K562 (cell line): ENCODE measurements at regions not wholly inside any gene's neighbourhood (a gene's known extent, or its start where the extent isn't known, plus 50 kb on each side); places are given as distances from the start of the nearest gene placed in this dataset.

Experiments
- ATAC-seq: fragments of 200-7000 bp; cut with Tn5 transposase; 3 replicates; pipeline ENCODE4 v1.9.1; 2020; ENCODE audit warnings: moderate library complexity
- BruUV-seq: library from RNA; stranded (reverse); fragments of 400-500 nt; replicated peaks from 2 replicates; lab custom pipeline; 2021; lab: Mats Ljungman, UMichigan
- CTCF ChIA-PET: fragments of 300-600 bp; formaldehyde crosslinking; extraction: SDS; loops from one replicate; lab custom pipeline; 2021; ENCODE audit warnings: low intra/inter-chr PET ratio; lab: Yijun Ruan, JAX
- POLR2A ChIA-PET: fragments of 300-600, 350-650 bp; sonication (Branson Sonifier 250); formaldehyde crosslinking; extraction: SDS; loops from one replicate; lab custom pipeline; 2021; ENCODE audit warnings: antibody characterized with exemption, inconsistent platforms; lab: Yijun Ruan, JAX
- DNase-seq, 4 experiments: peaks; one replicate each; pipeline versions ENCODE4 v3.0.0 to v3.0.0-alpha.2; 2011 to 2018; ENCODE audit warnings: low spot score in 3 of 4, mixed read lengths in 3 of 4; ENCODE audit errors: extremely low read depth in 1 of 4
- FAIRE-seq: peaks from 2 replicates; lab custom pipeline; 2011; peaks lifted over from hg19 to GRCh38; lab: Jason Lieb, UNC
- H2AFZ ChIP-seq: 2 replicates; pipeline ENCODE4 v1.6.0; 2011; ENCODE audit warnings: low read depth, low read length, control low read depth, inconsistent platforms
- H3K27ac ChIP-seq: fragments of 200-600 bp; 3 replicates; pipeline ENCODE4 v1.8.0; 2011; ENCODE audit warnings: low read depth, mild to moderate bottlenecking, control low read depth, inconsistent platforms, low read length, moderate library complexity, mixed read lengths; ENCODE audit errors: extremely low read depth
- H3K27me3 ChIP-seq, 2 experiments: fragments of 300-600 bp in 1 of 2; 2 replicates in 1 of 2; 3 replicates in 1 of 2; pipeline versions ENCODE4 v1.6.0 to v1.8.0; 2011; ENCODE audit warnings: inconsistent platforms in 2 of 2, low read length in 2 of 2, mild to moderate bottlenecking in 1 of 2, mixed read lengths in 1 of 2, moderate library complexity in 1 of 2; ENCODE audit not compliant: control insufficient read depth in 2 of 2, insufficient read depth in 2 of 2
- H3K36me3 ChIP-seq: fragments of 300-600 bp; 3 replicates; pipeline ENCODE4 v1.8.0; 2011; ENCODE audit warnings: mild to moderate bottlenecking, low read length, inconsistent platforms; ENCODE audit not compliant: control insufficient read depth, insufficient read depth
- H3K4me1 ChIP-seq, 2 experiments: fragments of 200-600 bp in 1 of 2; replicated peaks in 1 of 2; 2 replicates in 1 of 2; 3 replicates in 1 of 2; pipeline versions ENCODE4 v1.5.1 to v1.8.0; 2011; ENCODE audit warnings: inconsistent platforms in 2 of 2, low read length in 2 of 2, mild to moderate bottlenecking in 1 of 2, mixed read lengths in 1 of 2, moderate library complexity in 1 of 2; ENCODE audit not compliant: control insufficient read depth in 2 of 2, insufficient read depth in 2 of 2
- H3K4me2 ChIP-seq: 2 replicates; pipeline ENCODE4 v1.6.1; 2011; ENCODE audit warnings: low read length, control low read depth, inconsistent platforms, mixed read lengths; ENCODE audit not compliant: insufficient read depth
- H3K4me3 ChIP-seq: fragments of 200-600 bp; sonication (generic), shearing (Covaris generic); 2 replicates; pipeline ENCODE4 v1.5.1; 2016; ENCODE audit warnings: control low read depth, inconsistent platforms
- H3K79me2 ChIP-seq: fragments of 200-600 bp; 3 replicates; pipeline ENCODE4 v1.8.0; 2011; ENCODE audit warnings: low read length, inconsistent platforms; ENCODE audit not compliant: control insufficient read depth, insufficient read depth
- H3K9ac ChIP-seq, 2 experiments: 2 replicates each; pipeline versions ENCODE4 v1.6.0 to v1.6.1; 2011; ENCODE audit warnings: low read depth in 2 of 2, low read length in 2 of 2, control low read depth in 1 of 2, inconsistent platforms in 1 of 2, mild to moderate bottlenecking in 1 of 2, mixed read lengths in 1 of 2; ENCODE audit not compliant: insufficient read depth in 1 of 2
- H3K9me1 ChIP-seq: one replicate; pipeline ENCODE4 v1.6.0; 2011; ENCODE audit warnings: inconsistent platforms, mild to moderate bottlenecking, low read length, moderate library complexity; ENCODE audit not compliant: control insufficient read depth, insufficient read depth
- H3K9me3 ChIP-seq: replicated peaks from 2 replicates; pipeline ENCODE4 v1.5.1; 2011; ENCODE audit warnings: low read depth, low read length, inconsistent platforms; ENCODE audit not compliant: control insufficient read depth, insufficient read depth
- H4K20me1 ChIP-seq: replicated peaks from 2 replicates; pipeline ENCODE4 v1.6.1; 2011; ENCODE audit warnings: low read length, inconsistent platforms, mixed read lengths; ENCODE audit not compliant: control insufficient read depth, insufficient read depth
- BCL6 ChIP-seq: fragments of 250-450 bp; sonication (Bioruptor Pico); IDR thresholded peaks from 2 replicates; pipeline ENCODE4 v1.4.0; 2020
- CBX5 ChIP-seq: IDR thresholded peaks from 2 replicates; pipeline ENCODE4 v1.6.1; 2014; ENCODE audit warnings: low read depth, borderline replicate concordance
- FOSL1 ChIP-seq: fragments of 200-800 bp; sonication (Bioruptor generic); conservative IDR thresholded peaks from 2 replicates; pipeline ENCODE4 v1.6.1; 2016; ENCODE audit warnings: missing genetic modification characterization, missing compliant biosample characterization
- KAT8 ChIP-seq: fragments of 450-650 bp; IDR thresholded peaks from 2 replicates; pipeline ENCODE4 v1.6.1; 2016; ENCODE audit warnings: low read depth, mild to moderate bottlenecking
- KDM1A ChIP-seq, 2 experiments: fragments of 450-650 bp; IDR thresholded peaks; 2 replicates each; pipeline ENCODE4 v1.6.1; 2016; ENCODE audit warnings: mild to moderate bottlenecking in 2 of 2
- NRF1 ChIP-seq, 2 experiments: fragments of 450-650 bp; IDR thresholded peaks in 1 of 2; conservative IDR thresholded peaks in 1 of 2; 2 replicates each; pipeline ENCODE4 v1.6.1; 2014; ENCODE audit warnings: mild to moderate bottlenecking in 2 of 2
- OTX1 ChIP-seq: fragments of 450-650 bp; formaldehyde crosslinking; IDR thresholded peaks from 2 replicates; pipeline ENCODE4 v1.4.0; 2022; ENCODE audit warnings: mild to moderate bottlenecking
- SMAD1 ChIP-seq: fragments of 150-350 bp; IDR thresholded peaks from 2 replicates; pipeline ENCODE4 v1.6.1; 2014; ENCODE audit warnings: low read length, low read depth; ENCODE audit not compliant: partially characterized antibody
- SRSF7 ChIP-seq: fragments of 200-400 bp; formaldehyde crosslinking; optimal IDR thresholded peaks from 2 replicates; pipeline ENCODE3; 2017; ENCODE audit warnings: mild to moderate bottlenecking, low read depth, low read length
- SUPT5H ChIP-seq: fragments of 450-650 bp; IDR thresholded peaks from 2 replicates; pipeline ENCODE4 v1.6.1; 2016
- ZNF436 ChIP-seq: fragments of 250-450, 450-650 bp; sonication (Bioruptor Pico); formaldehyde crosslinking; IDR thresholded peaks from 2 replicates; pipeline ENCODE4 v1.7.0; 2020; ENCODE audit warnings: mild to moderate bottlenecking
- ZNF589 ChIP-seq: fragments of 200-800 bp; sonication (Bioruptor generic); IDR thresholded peaks from 2 replicates; pipeline ENCODE4 v1.6.1; 2016; ENCODE audit warnings: low read depth, missing genetic modification characterization, missing compliant biosample characterization
- ZSCAN32 ChIP-seq: fragments of 450-650 bp; formaldehyde crosslinking; IDR thresholded peaks from 2 replicates; pipeline ENCODE4 v1.4.0; 2020; ENCODE audit warnings: mild to moderate bottlenecking, moderate library complexity
- WGBS: fragments of 100-300 bp; shearing (Covaris generic); methylation state at CpG from one replicate; pipeline ENCODE4 v1.1.6; 2016; ENCODE audit warnings: low coverage, mixed read lengths; ENCODE audit not compliant: insufficient coverage; ENCODE audit errors: missing lambda C conversion rate; 5-methylcytosine and 5-hydroxymethylcytosine counted together
- in situ Hi-C: fragments of 300-500 bp; cut with MboI; formaldehyde crosslinking; loops from 4 replicates; pipeline ENCODE4 v1.15.0; 2018; ENCODE audit warnings: inconsistent platforms, mixed read lengths
- intact Hi-C: fragments of 100-400 bp; cut with micrococcal nuclease; formaldehyde crosslinking; loops from 2 replicates; pipeline ENCODE4 v1.14.2; 2022
- TF ChIP-seq, protein P1 (sequence below): fragments of 250-450 bp; sonication (Bioruptor Pico); IDR thresholded peaks from 2 replicates; pipeline ENCODE4 v1.8.0; 2021; ENCODE audit warnings: moderate library complexity, mild to moderate bottlenecking, inconsistent platforms
- TF ChIP-seq, protein P2 (sequence below): IDR thresholded peaks from 3 replicates; pipeline ENCODE4 v1.6.1; 2011; ENCODE audit warnings: borderline replicate concordance, mild to moderate bottlenecking; ENCODE audit not compliant: insufficient read length, insufficient read depth
- TF ChIP-seq, protein P3 (sequence below): sonication (generic); formaldehyde crosslinking; IDR thresholded peaks from 2 replicates; pipeline ENCODE4 v1.8.0; 2023; ENCODE audit warnings: mild to moderate bottlenecking, missing genetic modification reagents
- TF ChIP-seq, protein P4 (sequence below), 2 experiments: fragments of 250-450 bp in 1 of 2; fragments of 450-650 bp in 1 of 2; sonication (Bioruptor Pico) in 1 of 2; IDR thresholded peaks; 2 replicates each; pipeline versions ENCODE4 v1.6.1 to v1.8.0; 2016 to 2021; ENCODE audit warnings: mild to moderate bottlenecking in 2 of 2, moderate library complexity in 2 of 2, missing compliant biosample characterization in 1 of 2, missing genetic modification characterization in 1 of 2

DNA sequence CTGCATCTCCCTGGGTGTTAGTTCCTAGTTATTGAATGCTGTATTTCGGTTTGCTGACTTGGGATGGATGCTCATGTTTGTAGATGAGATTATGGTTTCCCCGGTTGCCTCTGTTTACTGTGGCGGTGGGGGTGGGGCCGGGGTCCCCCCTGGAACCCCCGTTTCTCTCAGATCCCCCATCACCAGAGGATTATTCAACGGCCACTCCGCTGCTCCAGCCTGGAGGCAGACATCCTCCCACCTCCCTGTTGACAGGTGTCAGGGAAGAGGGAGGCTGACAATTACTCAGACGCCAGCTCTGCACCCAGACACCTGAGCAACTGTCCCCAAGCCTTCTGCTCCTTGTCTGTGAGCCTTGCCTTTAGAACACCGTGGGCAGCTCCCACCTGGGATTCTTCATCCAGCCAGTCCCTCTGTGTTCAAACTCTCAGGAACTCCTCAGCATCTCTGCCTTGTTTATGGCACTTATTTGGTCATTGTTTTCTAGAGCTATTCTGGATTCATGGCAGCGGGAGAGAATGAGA, 95.9 kb upstream of the PRR20G start:
- no peaks in the 10 kb centered on the region for H4K20me1 ChIP-seq
- BruUV-seq, result no TSS peak
- DNase-seq, result no peak
- POLR2A ChIA-PET, result interaction anchor here (0.5 kb wide), 1 partner anchor 623 kb away, joined by 3 read pairs; no protein-coding TSS in a partner anchor
- H3K27ac ChIP-seq, result no peak overlapping the region
- H3K4me1 ChIP-seq, result no peaks in the 10 kb centered on the region
- H3K36me3 ChIP-seq, result no peaks in the 10 kb centered on the region
- FAIRE-seq, result no peak
- in situ Hi-C loops (no loop called here), intact Hi-C loops (no loop called here)
- H3K9ac ChIP-seq, result no peak overlapping the region
- H2AFZ ChIP-seq, result no peak overlapping the region
- H3K9me3 ChIP-seq, result no peaks in the 10 kb centered on the region
- H3K79me2 ChIP-seq, result no peaks in the 10 kb centered on the region
- peaks cover 0 to 13% of the 10 kb centered on the region in 2 experiments; a peak in 2 of 5 replicates for H3K27me3 ChIP-seq
- WGBS, result 0% methylated on average over 7 of the region's 10 CpGs
- CTCF ChIA-PET, result no interaction called here
- no peaks in the 10 kb centered on the region for H3K9me1 ChIP-seq
- H3K4me2 ChIP-seq, result no peak overlapping the region
- no peak for TF ChIP-seq SRSF7
- TF ChIP-seq ZNF589, result no peak
- no peak for TF ChIP-seq ZNF436
- no peak for TF ChIP-seq ZSCAN32 (CRISPR knock-in tag)
- TF ChIP-seq, protein P1, sequence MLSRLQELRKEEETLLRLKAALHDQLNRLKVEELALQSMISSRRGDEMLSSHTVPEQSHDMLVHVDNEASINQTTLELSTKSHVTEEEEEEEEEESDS (CRISPR knock-in tag), result no peak
- TF ChIP-seq BCL6, result no peak
- TF ChIP-seq KAT8, result no peak
- no peak for TF ChIP-seq FOSL1 (tag)
- TF ChIP-seq, protein P2, sequence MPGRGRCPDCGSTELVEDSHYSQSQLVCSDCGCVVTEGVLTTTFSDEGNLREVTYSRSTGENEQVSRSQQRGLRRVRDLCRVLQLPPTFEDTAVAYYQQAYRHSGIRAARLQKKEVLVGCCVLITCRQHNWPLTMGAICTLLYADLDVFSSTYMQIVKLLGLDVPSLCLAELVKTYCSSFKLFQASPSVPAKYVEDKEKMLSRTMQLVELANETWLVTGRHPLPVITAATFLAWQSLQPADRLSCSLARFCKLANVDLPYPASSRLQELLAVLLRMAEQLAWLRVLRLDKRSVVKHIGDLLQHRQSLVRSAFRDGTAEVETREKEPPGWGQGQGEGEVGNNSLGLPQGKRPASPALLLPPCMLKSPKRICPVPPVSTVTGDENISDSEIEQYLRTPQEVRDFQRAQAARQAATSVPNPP, result no peak
- no peak for TF ChIP-seq OTX1 (CRISPR knock-in tag)
- TF ChIP-seq CBX5, result no peak
- TF ChIP-seq, protein P3, sequence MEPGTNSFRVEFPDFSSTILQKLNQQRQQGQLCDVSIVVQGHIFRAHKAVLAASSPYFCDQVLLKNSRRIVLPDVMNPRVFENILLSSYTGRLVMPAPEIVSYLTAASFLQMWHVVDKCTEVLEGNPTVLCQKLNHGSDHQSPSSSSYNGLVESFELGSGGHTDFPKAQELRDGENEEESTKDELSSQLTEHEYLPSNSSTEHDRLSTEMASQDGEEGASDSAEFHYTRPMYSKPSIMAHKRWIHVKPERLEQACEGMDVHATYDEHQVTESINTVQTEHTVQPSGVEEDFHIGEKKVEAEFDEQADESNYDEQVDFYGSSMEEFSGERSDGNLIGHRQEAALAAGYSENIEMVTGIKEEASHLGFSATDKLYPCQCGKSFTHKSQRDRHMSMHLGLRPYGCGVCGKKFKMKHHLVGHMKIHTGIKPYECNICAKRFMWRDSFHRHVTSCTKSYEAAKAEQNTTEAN (CRISPR knock-in tag), result no peak
- TF ChIP-seq KDM1A (IDR thresholded peaks at IDR 0.05), result no peak
- no peak for TF ChIP-seq SUPT5H
- no peak for TF ChIP-seq SMAD1
- TF ChIP-seq NRF1 (conservative IDR thresholded peaks at IDR 0.05 in 1 of 2, IDR thresholded peaks at IDR 0.05 in 1 of 2), result no peak
- TF ChIP-seq, protein P4, sequence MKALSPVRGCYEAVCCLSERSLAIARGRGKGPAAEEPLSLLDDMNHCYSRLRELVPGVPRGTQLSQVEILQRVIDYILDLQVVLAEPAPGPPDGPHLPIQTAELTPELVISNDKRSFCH (CRISPR knock-in tag; IDR thresholded peaks at IDR 0.05), result no peak
- TF ChIP-seq, protein P4 (tag; IDR thresholded peaks at IDR 0.05), result no peak
- TF ChIP-seq, all 486 proteins: peak for 0
- no peak for ATAC-seq
- no peak overlapping the region for H3K4me3 ChIP-seq
